Right renal pelvis (tissue), 4 donors: ENCODE measurements at regions not wholly inside any gene's neighbourhood (a gene's known extent, or its start where the extent isn't known, plus 50 kb on each side); places are given as distances from the start of the nearest gene placed in this dataset.

Experiments
- DNase-seq, 4 donors: peaks; one replicate each; pipeline ENCODE4 v3.0.0-alpha.2; 2013; ENCODE audit warnings: low read depth in 4 of 4, low spot score in 3 of 4, missing footprints in 1 of 4

- no peak for DNase-seq
These were observed 145.9 kb upstream of the TBX20 start for GRCh38 chr7:35399840-35400239.

DNA sequence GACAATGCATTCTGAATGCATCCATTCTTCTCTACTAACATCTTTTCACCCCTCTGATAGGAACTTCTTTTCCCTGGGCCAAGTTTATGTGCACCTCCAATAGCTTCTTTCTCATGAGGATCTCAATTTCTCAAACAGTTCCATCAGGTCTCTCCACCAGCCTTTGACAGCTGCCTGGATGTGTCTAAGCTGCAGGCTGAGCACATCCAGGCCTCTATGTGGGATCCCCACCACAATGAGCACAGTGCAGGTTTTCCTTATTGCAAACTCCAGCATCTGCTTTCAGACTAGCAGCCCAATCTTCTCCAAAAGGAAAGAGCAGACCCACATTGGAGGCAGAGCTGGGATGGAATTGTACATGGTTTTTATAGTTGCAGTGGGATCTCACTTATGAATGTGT is 145.3 kb upstream of the TBX20 start:
- DNase-seq, result no peak

DNA sequence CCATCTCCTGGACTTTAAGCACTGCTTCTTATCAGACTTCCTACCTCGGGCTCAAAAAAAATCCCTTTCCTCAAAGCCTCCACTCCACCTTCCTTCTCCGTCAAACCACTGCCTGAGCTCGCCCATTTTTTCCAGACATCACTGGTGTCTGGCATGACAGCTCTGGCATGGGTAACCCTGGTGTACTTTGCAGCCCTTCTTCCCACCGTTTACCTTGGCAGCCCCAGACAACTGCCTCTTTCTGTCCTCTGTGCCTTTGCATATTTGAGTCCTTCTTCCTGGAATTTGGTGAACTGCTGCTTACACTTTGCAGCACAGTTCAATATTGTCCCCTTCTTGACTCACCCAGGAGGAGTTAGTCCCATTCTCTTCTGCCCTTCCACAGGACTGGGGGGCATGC is 144.6 kb upstream of the TBX20 start:
- no peak for DNase-seq

DNA sequence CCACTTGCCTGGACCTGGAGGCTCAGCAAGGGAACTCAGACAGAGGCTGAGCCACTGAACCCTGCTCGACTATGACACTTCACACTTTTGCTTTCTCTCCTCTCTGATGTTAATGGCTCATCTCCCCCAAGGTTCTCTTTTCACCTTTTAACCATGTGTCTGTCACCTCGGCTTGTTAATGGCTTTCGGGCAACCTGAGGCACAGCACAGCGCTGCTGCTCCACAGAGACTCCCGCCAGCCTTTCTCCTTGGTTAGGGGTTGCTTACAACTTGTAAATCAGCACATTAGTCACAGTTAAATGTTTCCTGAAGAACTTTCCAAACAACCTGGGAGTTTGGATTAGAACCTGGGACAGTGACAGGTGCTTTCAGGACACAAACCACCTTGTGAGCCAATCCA is 136.2 kb upstream of the TBX20 start:
- no peak for DNase-seq

DNA sequence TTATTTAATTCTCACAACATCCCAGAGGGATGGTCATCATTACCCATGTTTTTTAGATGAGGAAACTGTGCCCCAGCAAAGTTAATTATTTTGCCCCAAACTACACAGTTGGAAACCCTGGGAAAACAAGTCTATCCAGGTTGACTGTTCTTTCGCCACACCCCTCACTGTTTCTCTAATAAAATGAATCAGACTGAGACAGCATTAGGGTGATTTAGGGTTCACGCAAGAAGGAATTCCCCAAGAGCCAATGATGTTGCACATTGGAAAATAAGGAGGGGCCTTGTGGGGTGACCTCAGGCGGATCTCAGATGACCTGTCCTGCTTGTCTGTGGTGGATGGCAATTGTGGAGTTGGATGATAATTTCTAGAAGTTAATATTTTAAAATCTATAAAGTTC is 135.7 kb upstream of the TBX20 start:
- DNase-seq, result no peak

DNA sequence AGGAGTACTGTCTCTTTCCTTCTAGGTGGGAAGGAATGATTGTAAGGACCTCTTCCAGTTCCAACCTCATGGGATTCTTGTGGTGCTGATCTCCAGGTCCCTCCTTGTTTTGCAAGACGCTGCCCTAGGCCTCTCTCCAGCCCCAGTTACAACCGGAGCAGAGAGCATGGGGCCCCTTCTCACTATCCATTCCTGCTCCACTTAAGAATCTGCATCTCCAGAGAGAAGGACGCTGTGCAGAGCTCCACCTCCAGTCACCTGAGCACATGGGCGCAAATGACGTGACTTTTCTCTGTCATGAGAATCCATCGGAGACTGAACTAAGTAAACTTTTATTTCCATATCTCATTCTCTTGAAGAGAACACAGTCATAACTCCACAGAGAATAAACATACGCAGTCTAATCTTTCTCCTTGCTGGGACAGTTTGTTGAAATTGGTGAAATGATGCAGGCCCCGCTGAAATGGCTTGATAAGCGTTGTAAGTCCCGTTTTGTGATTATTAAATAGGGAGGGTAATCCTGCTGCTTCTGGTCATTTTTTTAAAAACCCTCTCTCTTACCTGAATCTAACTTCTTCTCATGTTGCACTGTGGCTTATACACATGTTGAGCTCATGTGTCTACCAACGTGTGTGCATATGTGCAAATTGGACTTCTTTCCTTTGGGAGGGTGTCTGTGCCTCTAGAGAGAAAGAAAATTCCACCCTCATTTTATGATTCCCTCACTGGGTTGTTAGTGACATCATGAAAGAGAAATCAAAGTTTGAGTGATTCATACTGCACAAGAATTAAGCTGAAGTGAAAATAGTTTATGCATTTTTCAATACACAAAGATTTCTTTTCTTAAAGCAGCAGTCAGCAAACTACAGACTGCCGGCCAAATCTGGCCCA is 133.2 kb upstream of the TBX20 start:
- DNase-seq, result no peak

GRCh38 chr7:35386082-35386815 is 132.3 kb upstream of the TBX20 start:
- no peak for DNase-seq

GRCh38 chr7:35384761-35385700 is 131.1 kb upstream of the TBX20 start:
- peak; percentile 16 to 36 (median 20) for DNase-seq

DNA sequence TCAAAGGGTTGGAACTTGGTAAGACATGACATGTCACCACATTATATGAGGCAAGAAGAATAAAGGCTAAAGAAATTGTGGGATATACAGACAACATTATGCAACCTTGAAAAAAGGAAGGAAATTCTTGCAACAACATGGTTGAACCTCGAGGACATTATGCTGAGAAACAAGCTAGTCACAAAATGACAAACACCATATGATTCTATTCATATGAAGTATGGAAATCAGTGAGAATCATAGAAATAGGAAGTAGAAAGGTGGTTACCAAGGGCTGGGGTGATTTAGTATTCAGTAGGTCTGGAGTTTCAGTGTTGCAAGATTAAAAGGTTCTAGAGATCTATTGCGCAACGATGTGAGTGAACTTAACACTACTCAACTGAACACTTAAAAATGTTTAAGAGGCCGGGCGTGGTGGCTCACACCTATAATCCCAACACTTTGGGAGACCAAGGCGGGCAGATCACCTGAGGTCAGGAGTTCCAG is 126.9 kb upstream of the TBX20 start:
- no peak for DNase-seq

GRCh38 chr7:35379481-35379880 is 125.6 kb upstream of the TBX20 start:
- DNase-seq, result no peak

DNA sequence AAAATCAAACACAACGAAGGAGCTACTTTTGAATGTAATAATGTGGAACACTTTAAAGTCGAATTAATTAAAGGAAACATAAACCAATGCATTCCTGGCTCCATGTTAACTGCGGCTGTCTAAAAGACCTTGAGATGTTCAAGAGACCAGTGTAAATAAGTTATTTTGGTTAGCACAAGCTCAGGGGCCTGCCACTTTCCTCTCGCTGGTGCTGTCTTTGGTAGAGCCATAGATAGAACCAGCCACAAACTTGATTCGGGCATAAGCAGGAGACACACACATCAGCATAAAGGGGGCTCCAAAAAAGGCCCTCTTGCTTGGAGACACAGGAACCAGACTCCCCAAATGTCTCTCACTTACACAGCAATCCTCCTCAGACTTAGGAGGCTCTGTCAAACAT is 121.6 kb upstream of the TBX20 start:
- no peak for DNase-seq

GRCh38 chr7:35374858-35375257 is 121.0 kb upstream of the TBX20 start:
- no peak for DNase-seq

- DNase-seq, result no peak
These were observed 117.3 kb upstream of the TBX20 start for GRCh38 chr7:35371221-35371620.

DNA sequence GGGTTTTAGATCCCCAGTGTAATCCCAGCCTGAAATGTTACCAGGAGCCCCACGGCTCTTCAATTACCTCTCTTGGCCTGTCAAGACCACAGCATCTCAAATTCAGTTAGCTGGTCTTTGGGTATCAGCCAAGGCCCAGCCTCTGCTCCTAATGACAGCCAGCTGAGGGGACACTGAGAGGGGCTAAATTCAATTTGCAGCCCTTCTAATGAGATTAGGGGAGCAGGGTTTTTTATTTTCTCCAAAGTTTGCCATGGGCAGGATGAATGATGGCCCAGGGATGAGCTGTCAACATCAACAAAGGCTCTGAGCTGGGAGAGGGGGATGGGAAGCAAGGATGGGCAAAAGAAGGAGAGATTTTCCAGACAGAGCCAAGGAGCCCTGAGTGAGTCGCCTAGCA is 116.8 kb upstream of the TBX20 start:
- DNase-seq, result no peak

GRCh38 chr7:35366167-35367155 is 112.6 kb upstream of the TBX20 start:
- DNase-seq, result no peak

GRCh38 chr7:35365523-35365922 is 111.6 kb upstream of the TBX20 start:
- no peak for DNase-seq

- no peak for DNase-seq
These were observed 108.4 kb upstream of the TBX20 start for GRCh38 chr7:35362341-35362740.

DNA sequence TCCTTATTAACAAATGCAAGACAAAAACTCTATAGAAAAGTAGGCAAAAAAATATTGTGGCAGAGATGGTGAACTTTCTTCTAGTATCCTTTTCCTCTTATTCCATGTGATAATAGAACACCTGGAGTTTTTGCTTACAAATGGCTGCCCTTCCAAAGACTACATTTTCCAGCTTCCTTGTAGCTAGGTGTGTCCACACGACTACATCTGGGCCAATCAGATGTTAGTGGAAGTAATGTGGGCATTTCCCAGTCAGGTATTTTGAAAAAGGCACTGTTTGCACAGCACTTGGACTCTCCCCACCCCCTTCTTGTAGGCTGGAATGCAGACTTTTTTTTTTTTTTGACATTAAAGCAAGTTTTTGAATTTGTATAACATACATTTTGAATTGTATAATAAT is 105.5 kb upstream of the TBX20 start:
- no peak for DNase-seq

DNA sequence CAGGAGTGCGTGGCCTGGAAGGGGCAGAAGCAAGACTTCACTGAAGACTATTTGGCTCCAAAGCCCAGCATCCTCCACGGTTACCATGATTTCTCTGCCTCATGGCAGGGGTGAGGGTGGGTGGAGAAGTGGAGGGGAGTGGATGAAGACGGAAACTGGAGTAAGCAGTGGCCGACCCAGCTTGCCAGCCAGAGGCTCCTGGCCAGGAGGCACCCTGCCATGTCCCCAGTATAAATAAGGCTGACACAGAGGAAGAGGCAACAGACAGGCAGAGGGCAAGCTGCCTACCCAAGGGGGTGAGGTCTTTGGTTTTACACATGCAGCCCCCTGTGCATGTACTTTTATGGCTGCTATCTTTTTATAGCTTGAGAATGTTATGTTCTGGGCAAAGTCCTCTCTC is 102.6 kb upstream of the TBX20 start:
- DNase-seq, result no peak

- DNase-seq, result no peak
These were observed 102.0 kb upstream of the TBX20 start for GRCh38 chr7:35355911-35356310.
